ENCODE measurements at regions not wholly inside any gene's neighbourhood (a gene's known extent, or its start where the extent isn't known, plus 50 kb on each side); places are given as distances from the start of the nearest gene placed in this dataset.

DNA sequence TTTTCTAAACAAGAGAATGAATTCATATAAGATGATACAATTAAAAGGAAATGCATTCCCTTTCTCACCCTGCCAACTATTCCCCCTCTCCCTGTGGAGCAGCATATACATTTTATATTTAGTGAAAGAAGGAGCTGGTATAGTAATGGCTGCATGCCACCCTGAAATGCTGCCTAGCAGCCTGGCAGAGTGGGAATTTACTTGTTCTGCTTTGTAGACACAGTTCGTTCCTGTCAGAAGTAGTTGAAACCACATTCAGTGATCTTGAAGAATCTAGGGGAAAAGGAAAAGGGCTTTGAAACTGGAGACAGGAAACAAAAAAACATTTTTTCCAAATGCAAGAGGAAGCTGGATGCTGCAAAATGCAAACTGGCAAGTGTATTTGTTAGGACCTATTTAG is 176.0 kb upstream of the PLEKHA5 start:
- no peak for TF ChIP-seq TAF1 (conservative IDR thresholded peaks at IDR 0.05)
- TF ChIP-seq, protein P1, sequence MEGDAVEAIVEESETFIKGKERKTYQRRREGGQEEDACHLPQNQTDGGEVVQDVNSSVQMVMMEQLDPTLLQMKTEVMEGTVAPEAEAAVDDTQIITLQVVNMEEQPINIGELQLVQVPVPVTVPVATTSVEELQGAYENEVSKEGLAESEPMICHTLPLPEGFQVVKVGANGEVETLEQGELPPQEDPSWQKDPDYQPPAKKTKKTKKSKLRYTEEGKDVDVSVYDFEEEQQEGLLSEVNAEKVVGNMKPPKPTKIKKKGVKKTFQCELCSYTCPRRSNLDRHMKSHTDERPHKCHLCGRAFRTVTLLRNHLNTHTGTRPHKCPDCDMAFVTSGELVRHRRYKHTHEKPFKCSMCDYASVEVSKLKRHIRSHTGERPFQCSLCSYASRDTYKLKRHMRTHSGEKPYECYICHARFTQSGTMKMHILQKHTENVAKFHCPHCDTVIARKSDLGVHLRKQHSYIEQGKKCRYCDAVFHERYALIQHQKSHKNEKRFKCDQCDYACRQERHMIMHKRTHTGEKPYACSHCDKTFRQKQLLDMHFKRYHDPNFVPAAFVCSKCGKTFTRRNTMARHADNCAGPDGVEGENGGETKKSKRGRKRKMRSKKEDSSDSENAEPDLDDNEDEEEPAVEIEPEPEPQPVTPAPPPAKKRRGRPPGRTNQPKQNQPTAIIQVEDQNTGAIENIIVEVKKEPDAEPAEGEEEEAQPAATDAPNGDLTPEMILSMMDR (IDR thresholded peaks at IDR 0.05; ENCODE audit: low read depth, low read length, missing input control) = no peak
- no peak for TF ChIP-seq YY1 (IDR thresholded peaks at IDR 0.05)
- no peak for TF ChIP-seq RAD21 (IDR thresholded peaks at IDR 0.05)
- TF ChIP-seq EGR1 (IDR thresholded peaks at IDR 0.05; ENCODE audit: low read depth in 2 of 2) = no peak
- TF ChIP-seq HNF4A (conservative IDR thresholded peaks at IDR 0.05) = no peak
- no peak for TF ChIP-seq JUND (IDR thresholded peaks at IDR 0.05)
- TF ChIP-seq, protein P2, sequence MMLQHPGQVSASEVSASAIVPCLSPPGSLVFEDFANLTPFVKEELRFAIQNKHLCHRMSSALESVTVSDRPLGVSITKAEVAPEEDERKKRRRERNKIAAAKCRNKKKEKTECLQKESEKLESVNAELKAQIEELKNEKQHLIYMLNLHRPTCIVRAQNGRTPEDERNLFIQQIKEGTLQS (IDR thresholded peaks at IDR 0.05) = no peak
- TF ChIP-seq GABPA (IDR thresholded peaks at IDR 0.05 in 1 of 2, conservative IDR thresholded peaks at IDR 0.05 in 1 of 2) = no peak
- TF ChIP-seq, protein P3, sequence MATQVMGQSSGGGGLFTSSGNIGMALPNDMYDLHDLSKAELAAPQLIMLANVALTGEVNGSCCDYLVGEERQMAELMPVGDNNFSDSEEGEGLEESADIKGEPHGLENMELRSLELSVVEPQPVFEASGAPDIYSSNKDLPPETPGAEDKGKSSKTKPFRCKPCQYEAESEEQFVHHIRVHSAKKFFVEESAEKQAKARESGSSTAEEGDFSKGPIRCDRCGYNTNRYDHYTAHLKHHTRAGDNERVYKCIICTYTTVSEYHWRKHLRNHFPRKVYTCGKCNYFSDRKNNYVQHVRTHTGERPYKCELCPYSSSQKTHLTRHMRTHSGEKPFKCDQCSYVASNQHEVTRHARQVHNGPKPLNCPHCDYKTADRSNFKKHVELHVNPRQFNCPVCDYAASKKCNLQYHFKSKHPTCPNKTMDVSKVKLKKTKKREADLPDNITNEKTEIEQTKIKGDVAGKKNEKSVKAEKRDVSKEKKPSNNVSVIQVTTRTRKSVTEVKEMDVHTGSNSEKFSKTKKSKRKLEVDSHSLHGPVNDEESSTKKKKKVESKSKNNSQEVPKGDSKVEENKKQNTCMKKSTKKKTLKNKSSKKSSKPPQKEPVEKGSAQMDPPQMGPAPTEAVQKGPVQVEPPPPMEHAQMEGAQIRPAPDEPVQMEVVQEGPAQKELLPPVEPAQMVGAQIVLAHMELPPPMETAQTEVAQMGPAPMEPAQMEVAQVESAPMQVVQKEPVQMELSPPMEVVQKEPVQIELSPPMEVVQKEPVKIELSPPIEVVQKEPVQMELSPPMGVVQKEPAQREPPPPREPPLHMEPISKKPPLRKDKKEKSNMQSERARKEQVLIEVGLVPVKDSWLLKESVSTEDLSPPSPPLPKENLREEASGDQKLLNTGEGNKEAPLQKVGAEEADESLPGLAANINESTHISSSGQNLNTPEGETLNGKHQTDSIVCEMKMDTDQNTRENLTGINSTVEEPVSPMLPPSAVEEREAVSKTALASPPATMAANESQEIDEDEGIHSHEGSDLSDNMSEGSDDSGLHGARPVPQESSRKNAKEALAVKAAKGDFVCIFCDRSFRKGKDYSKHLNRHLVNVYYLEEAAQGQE (IDR thresholded peaks at IDR 0.05) = no peak
- TF ChIP-seq, protein P4, sequence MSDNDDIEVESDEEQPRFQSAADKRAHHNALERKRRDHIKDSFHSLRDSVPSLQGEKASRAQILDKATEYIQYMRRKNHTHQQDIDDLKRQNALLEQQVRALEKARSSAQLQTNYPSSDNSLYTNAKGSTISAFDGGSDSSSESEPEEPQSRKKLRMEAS (IDR thresholded peaks at IDR 0.05) = no peak
- TF ChIP-seq FOXA2 (IDR thresholded peaks at IDR 0.05) = no peak
- TF ChIP-seq NR2F2 (IDR thresholded peaks at IDR 0.05) = no peak
- TF ChIP-seq FOXA1 (IDR thresholded peaks at IDR 0.05) = no peak

All from liver (tissue), 3 donors.